LNCAP (cell line): ENCODE measurements at regions not wholly inside any gene's neighbourhood (a gene's known extent, or its start where the extent isn't known, plus 50 kb on each side); places are given as distances from the start of the nearest gene placed in this dataset.

ENCODE experiments used
- TF ChIP-seq, protein P1 (sequence below): fragments of 450-650 bp; IDR thresholded peaks from 2 replicates; pipeline ENCODE4 v1.5.1; 2017; ENCODE audit warnings: mild to moderate bottlenecking

DNA sequence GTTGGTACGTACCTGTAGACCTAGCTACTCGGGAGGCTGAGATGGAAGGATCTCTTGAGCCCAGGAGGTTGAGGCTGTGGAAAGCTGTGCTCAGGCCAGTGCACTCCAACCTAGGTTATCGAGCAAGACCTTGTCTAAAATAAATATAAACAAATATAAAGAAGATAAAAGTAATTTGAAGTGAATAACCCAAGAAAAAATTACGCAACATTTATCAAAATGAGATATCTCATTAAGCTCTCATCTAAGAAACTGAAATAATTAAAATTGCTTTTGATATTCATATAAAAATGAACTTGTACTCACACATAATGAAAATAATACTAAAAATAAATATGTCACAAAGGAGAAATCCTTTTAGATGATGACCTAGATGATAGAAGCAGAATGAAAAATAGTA, 647.1 kb upstream of the NCAM2 start:
- TF ChIP-seq, protein P1, sequence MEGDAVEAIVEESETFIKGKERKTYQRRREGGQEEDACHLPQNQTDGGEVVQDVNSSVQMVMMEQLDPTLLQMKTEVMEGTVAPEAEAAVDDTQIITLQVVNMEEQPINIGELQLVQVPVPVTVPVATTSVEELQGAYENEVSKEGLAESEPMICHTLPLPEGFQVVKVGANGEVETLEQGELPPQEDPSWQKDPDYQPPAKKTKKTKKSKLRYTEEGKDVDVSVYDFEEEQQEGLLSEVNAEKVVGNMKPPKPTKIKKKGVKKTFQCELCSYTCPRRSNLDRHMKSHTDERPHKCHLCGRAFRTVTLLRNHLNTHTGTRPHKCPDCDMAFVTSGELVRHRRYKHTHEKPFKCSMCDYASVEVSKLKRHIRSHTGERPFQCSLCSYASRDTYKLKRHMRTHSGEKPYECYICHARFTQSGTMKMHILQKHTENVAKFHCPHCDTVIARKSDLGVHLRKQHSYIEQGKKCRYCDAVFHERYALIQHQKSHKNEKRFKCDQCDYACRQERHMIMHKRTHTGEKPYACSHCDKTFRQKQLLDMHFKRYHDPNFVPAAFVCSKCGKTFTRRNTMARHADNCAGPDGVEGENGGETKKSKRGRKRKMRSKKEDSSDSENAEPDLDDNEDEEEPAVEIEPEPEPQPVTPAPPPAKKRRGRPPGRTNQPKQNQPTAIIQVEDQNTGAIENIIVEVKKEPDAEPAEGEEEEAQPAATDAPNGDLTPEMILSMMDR: no peak

DNA sequence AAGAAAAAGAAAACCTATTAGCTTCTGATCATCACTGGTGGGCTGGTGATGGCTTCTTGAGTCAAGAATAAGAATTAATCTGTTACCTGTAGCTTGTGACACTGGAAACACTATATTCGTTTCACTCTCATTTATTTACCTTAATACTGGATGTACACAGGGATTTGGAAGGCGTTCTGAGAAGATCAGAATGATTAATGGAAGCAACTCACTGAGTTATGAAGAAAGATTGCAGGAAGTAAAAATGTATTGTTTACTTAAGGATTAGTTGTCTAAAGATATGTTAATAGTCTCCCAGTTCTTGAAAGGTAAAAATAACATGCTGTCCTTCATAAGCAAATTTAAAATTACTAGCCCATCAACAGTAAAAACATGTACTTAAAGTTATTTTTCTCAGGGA, 644.9 kb upstream of the NCAM2 start:
- TF ChIP-seq, protein P1: no peak

GRCh38 chr21:20373031-20373430, 625.2 kb upstream of the NCAM2 start:
- TF ChIP-seq, protein P1: no peak

DNA sequence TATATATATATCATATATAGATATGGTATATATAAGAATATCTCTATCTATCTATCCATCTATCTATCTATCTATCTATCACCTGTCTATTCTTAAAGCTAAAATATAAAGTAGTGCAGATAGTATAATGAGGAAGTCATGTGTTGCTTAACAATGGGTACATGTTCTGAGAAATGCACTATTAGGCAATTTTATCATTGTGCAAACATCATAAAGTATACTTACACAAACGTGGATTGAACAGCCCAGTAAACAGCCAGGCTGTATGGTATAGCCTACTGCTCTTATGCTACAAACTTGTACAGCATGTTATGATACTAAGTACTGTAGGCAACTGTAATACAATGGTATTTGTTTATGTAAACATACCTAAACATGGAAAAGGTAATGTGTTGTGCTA, 621.0 kb upstream of the NCAM2 start:
- TF ChIP-seq, protein P1: no peak

- TF ChIP-seq, protein P1: no peak
Observed at GRCh38 chr21:20388400-20388799, 609.8 kb upstream of the NCAM2 start.

- TF ChIP-seq, protein P1: no peak
Observed at GRCh38 chr21:20396798-20397197, 601.4 kb upstream of the NCAM2 start.

- TF ChIP-seq, protein P1: no peak
Observed at GRCh38 chr21:20404915-20405314, 593.3 kb upstream of the NCAM2 start.

GRCh38 chr21:20418353-20418752, 579.9 kb upstream of the NCAM2 start:
- TF ChIP-seq, protein P1: no peak
